IMR-90 (cell line): ENCODE measurements at regions not wholly inside any gene's neighbourhood (a gene's known extent, or its start where the extent isn't known, plus 50 kb on each side); places are given as distances from the start of the nearest gene placed in this dataset.

ENCODE experiments used
- ATAC-seq: fragments of 200-7000 bp; cut with Tn5 transposase; 2 replicates; pipeline ENCODE4 v1.9.1; 2020; ENCODE audit warnings: low read depth, mild to moderate bottlenecking, moderate library complexity
- BruUV-seq: library from RNA; stranded (reverse); fragments of 400-500 nt; replicated peaks from 2 replicates; lab custom pipeline; 2021; lab: Mats Ljungman, UMichigan
- CTCF ChIA-PET: fragments of 300-600 bp; formaldehyde crosslinking; extraction: SDS; loops from one replicate; lab custom pipeline; 2021; ENCODE audit warnings: antibody characterized with exemption; lab: Yijun Ruan, JAX
- POLR2A ChIA-PET: fragments of 300-600 bp; sonication (Branson Sonifier 250); formaldehyde crosslinking; loops from one replicate; lab custom pipeline; 2022; ENCODE audit warnings: antibody characterized with exemption; ENCODE audit not compliant: unreplicated experiment; lab: Charles Lee
- DNase-seq: peaks from one replicate; pipeline ENCODE4 v3.0.0; 2013
- H2AFZ ChIP-seq: replicated peaks from 2 replicates; pipeline ENCODE3; 2013; ENCODE audit warnings: low read length, mild to moderate bottlenecking; ENCODE audit not compliant: poor library complexity
- H2AK5ac ChIP-seq: 2 replicates; pipeline ENCODE4 v1.6.1; 2013; ENCODE audit warnings: low read depth, low read length, inconsistent platforms
- H2AK9ac ChIP-seq: replicated peaks from 2 replicates; pipeline ENCODE3; 2013; ENCODE audit warnings: mild to moderate bottlenecking, low read depth, low read length, moderate library complexity; ENCODE audit not compliant: poor library complexity
- H2BK120ac ChIP-seq: 2 replicates; pipeline ENCODE4 v1.6.1; 2013; ENCODE audit warnings: low read depth, low read length, inconsistent platforms
- H2BK15ac ChIP-seq: 3 replicates; pipeline ENCODE4 v1.6.1; 2013; ENCODE audit warnings: low read depth, low read length, inconsistent platforms
- H2BK20ac ChIP-seq: 2 replicates; pipeline ENCODE4 v1.6.1; 2013; ENCODE audit warnings: low read depth, mild to moderate bottlenecking, inconsistent platforms, low read length, moderate library complexity
- H2BK5ac ChIP-seq: 2 replicates; pipeline ENCODE4 v1.6.1; 2013; ENCODE audit warnings: mild to moderate bottlenecking, low read depth, low read length, inconsistent platforms; ENCODE audit not compliant: poor library complexity, severe bottlenecking
- H3K14ac ChIP-seq: replicated peaks from 2 replicates; pipeline ENCODE4 v1.6.1; 2013; ENCODE audit warnings: low read depth, low read length, inconsistent platforms
- H3K18ac ChIP-seq: 2 replicates; pipeline ENCODE4 v1.6.1; 2013; ENCODE audit warnings: low read depth, low read length, control low read depth
- H3K23ac ChIP-seq: 2 replicates; pipeline ENCODE4 v1.6.1; 2013; ENCODE audit warnings: low read depth, low read length, inconsistent platforms
- H3K27ac ChIP-seq: 2 replicates; pipeline ENCODE4 v1.5.1; 2013; ENCODE audit warnings: mild to moderate bottlenecking, control low read depth, low read length; ENCODE audit not compliant: insufficient read depth
- H3K27me3 ChIP-seq: 2 replicates; pipeline ENCODE4 v1.6.1; 2013; ENCODE audit warnings: low read length; ENCODE audit not compliant: control insufficient read depth, insufficient read depth
- H3K36me3 ChIP-seq: 2 replicates; pipeline ENCODE4 v1.6.1; 2013; ENCODE audit warnings: low read length, mixed read lengths; ENCODE audit not compliant: control insufficient read depth, insufficient read depth
- H3K4ac ChIP-seq: 2 replicates; pipeline ENCODE4 v1.6.1; 2013; ENCODE audit warnings: low read depth, low read length, inconsistent platforms
- H3K4me1 ChIP-seq: 2 replicates; pipeline ENCODE4 v1.6.1; 2013; ENCODE audit warnings: low read length, mixed read lengths; ENCODE audit not compliant: control insufficient read depth, insufficient read depth
- H3K4me2 ChIP-seq: 2 replicates; pipeline ENCODE4 v1.6.1; 2013; ENCODE audit warnings: low read depth, mild to moderate bottlenecking, control low read depth, low read length, moderate library complexity
- H3K4me3 ChIP-seq: 2 replicates; pipeline ENCODE4 v1.5.1; 2013; ENCODE audit warnings: low read depth, mild to moderate bottlenecking, control low read depth, low read length, moderate library complexity; ENCODE audit not compliant: insufficient read depth
- H3K56ac ChIP-seq: 2 replicates; pipeline ENCODE4 v1.6.1; 2013; ENCODE audit warnings: low read length, inconsistent platforms; ENCODE audit not compliant: insufficient read depth; ENCODE audit errors: extremely low read depth
- H3K79me1 ChIP-seq, 2 experiments: 2 replicates each; pipeline ENCODE4 v1.6.1; 2013; ENCODE audit warnings: low read length in 2 of 2, inconsistent platforms in 1 of 2, low read depth in 1 of 2
- H3K9ac ChIP-seq: 2 replicates; pipeline ENCODE4 v1.6.1; 2013; ENCODE audit warnings: low read depth, low read length, control low read depth
- H3K9me1 ChIP-seq: 2 replicates; pipeline ENCODE4 v1.6.1; 2013; ENCODE audit warnings: low read length, inconsistent platforms; ENCODE audit not compliant: insufficient read depth
- H3K9me3 ChIP-seq: 2 replicates; pipeline ENCODE4 v1.6.1; 2013; ENCODE audit warnings: low read length; ENCODE audit not compliant: control insufficient read depth, insufficient read depth
- H4K20me1 ChIP-seq: 2 replicates; pipeline ENCODE4 v1.6.1; 2013; ENCODE audit warnings: low read length, inconsistent platforms; ENCODE audit not compliant: insufficient read depth
- H4K5ac ChIP-seq: 2 replicates; pipeline ENCODE4 v1.6.1; 2013; ENCODE audit warnings: mild to moderate bottlenecking, low read depth, low read length, control low read depth
- H4K8ac ChIP-seq, 2 experiments: 2 replicates each; pipeline ENCODE4 v1.6.1; 2013; ENCODE audit warnings: low read depth in 2 of 2, low read length in 2 of 2, control low read depth in 1 of 2, inconsistent platforms in 1 of 2
- H4K91ac ChIP-seq: 2 replicates; pipeline ENCODE4 v1.6.1; 2013; ENCODE audit warnings: low read depth, low read length, inconsistent platforms; ENCODE audit not compliant: insufficient read depth
- BHLHE40 ChIP-seq: fragments of 150-350 bp; IDR thresholded peaks from 2 replicates; pipeline ENCODE4 v1.6.1; 2016; ENCODE audit warnings: mild to moderate bottlenecking, low read depth, low read length
- CEBPB ChIP-seq: IDR thresholded peaks from 2 replicates; pipeline ENCODE4 v1.6.1; 2012; ENCODE audit warnings: low read depth, low read length, improper control_type of control experiment
- CHD1 ChIP-seq: IDR thresholded peaks from 2 replicates; pipeline ENCODE4 v1.6.1; 2012; ENCODE audit warnings: low read depth, low read length, improper control_type of control experiment
- FOS ChIP-seq: fragments of 150-350 bp; IDR thresholded peaks from 2 replicates; pipeline ENCODE4 v1.6.1; 2016; ENCODE audit warnings: low read depth, low read length
- MAFK ChIP-seq: IDR thresholded peaks from 2 replicates; pipeline ENCODE4 v1.6.1; 2012; ENCODE audit warnings: low read depth, low read length, improper control_type of control experiment
- MAZ ChIP-seq: IDR thresholded peaks from 2 replicates; pipeline ENCODE4 v1.6.1; 2012; ENCODE audit warnings: low read depth, mild to moderate bottlenecking, low read length, improper control_type of control experiment, moderate library complexity, borderline replicate concordance
- MXI1 ChIP-seq: IDR thresholded peaks from 2 replicates; pipeline ENCODE4 v1.6.1; 2012; ENCODE audit warnings: low read depth, mild to moderate bottlenecking, low read length, moderate library complexity, borderline replicate concordance
- NFE2L2 ChIP-seq: fragments of 150-350 bp; IDR thresholded peaks from 2 replicates; pipeline ENCODE4 v1.6.1; 2016; ENCODE audit warnings: low read depth, mild to moderate bottlenecking, low read length
- POLR2A ChIP-seq: IDR thresholded peaks from 2 replicates; pipeline ENCODE4 v1.6.1; 2012; ENCODE audit warnings: mild to moderate bottlenecking, low read depth, low read length
- RAD21 ChIP-seq: IDR thresholded peaks from 2 replicates; pipeline ENCODE4 v1.6.1; 2012; ENCODE audit warnings: low read length, improper control_type of control experiment
- RFX5 ChIP-seq: IDR thresholded peaks from 2 replicates; pipeline ENCODE4 v1.8.0; 2012; ENCODE audit warnings: low read depth, mild to moderate bottlenecking, low read length, moderate library complexity
- SMC3 ChIP-seq: fragments of 150-350 bp; IDR thresholded peaks from 2 replicates; pipeline ENCODE4 v1.6.1; 2016; ENCODE audit warnings: low read depth, mild to moderate bottlenecking, antibody characterized with exemption, low read length, moderate library complexity
- WGBS, 2 experiments: methylation state at CpG; one replicate each; pipeline versions ENCODE4 v1.1.5 to v1.1.7; 2013; ENCODE audit warnings: missing lambda C conversion rate in 2 of 2; ENCODE audit not compliant: insufficient read length in 1 of 2; ENCODE audit errors: extremely low coverage in 2 of 2; 5-methylcytosine and 5-hydroxymethylcytosine counted together
- dilution Hi-C: fragments of 300-500 bp; cut with HindIII; formaldehyde crosslinking; loops from one replicate; pipeline ENCODE4 v1.14.3; 2018; ENCODE audit warnings: low sequenced_read_pairs; ENCODE audit not compliant: unreplicated experiment
- in situ Hi-C: fragments of 300-500 bp; cut with MboI; formaldehyde crosslinking; loops from 3 replicates; pipeline ENCODE4 v1.14.3; 2019; ENCODE audit warnings: low sequenced_read_pairs, inconsistent platforms, mixed read lengths
- intact Hi-C: fragments of 100-400 bp; cut with micrococcal nuclease; formaldehyde crosslinking; loops from 2 replicates; pipeline ENCODE4 v1.10.0; 2022
- TF ChIP-seq, protein P1 (sequence below): conservative IDR thresholded peaks from 2 replicates; pipeline ENCODE4 v1.5.1; 2012; ENCODE audit warnings: mild to moderate bottlenecking, low read depth, low read length, improper control_type of control experiment
- TF ChIP-seq, protein P2 (sequence below): fragments of 150-350 bp; IDR thresholded peaks from 2 replicates; pipeline ENCODE4 v1.6.1; 2017; ENCODE audit warnings: mild to moderate bottlenecking, antibody characterized with exemption, low read length, low read depth

DNA sequence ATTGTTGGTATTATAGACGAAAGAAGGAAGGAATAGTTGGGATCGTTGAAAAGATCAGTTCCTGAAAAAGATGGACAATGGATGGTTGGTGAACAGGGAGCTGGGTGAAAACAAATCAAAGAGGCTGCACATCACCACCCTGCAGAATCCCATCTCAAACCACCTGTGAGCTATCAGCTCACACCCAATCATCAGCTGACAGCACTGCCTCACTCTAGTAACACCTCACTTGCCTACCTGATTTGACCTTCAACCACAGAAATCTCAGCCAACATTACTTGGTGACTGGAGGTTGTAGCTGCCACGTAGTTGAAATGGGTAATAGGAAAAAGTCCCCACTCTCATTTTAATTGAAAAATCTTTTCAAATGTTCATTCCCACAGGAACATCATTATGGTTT, 101.8 kb upstream of the DST start:
- H3K9me3 ChIP-seq, result no peaks in the 10 kb centered on the region
- no peak overlapping the region for H3K18ac ChIP-seq
- H4K8ac ChIP-seq, result peak overlapping the region in 1 of 2 experiments; percentile 9; a peak in 1 of 4 replicates
- no peaks in the 10 kb centered on the region for H3K27me3 ChIP-seq
- no peak for DNase-seq
- H3K79me1 ChIP-seq, result peaks cover 20 to 66% of the 10 kb centered on the region in 2 experiments
- no peak overlapping the region for H3K4me2 ChIP-seq
- H4K20me1 ChIP-seq, result peaks cover 42% of the 10 kb centered on the region; the same call in 1 of the 2 replicates
- no peak overlapping the region for H4K5ac ChIP-seq
- no TSS peak for BruUV-seq
- POLR2A ChIA-PET, result no interaction called here
- no peak overlapping the region for H3K4me3 ChIP-seq
- H3K9me1 ChIP-seq, result peaks cover 16% of the 10 kb centered on the region
- H3K23ac ChIP-seq, result peak overlapping the region; percentile 76
- H4K91ac ChIP-seq, result no peak overlapping the region
- H3K36me3 ChIP-seq, result no peaks in the 10 kb centered on the region
- 100% methylated on average over 2 of the region's 3 CpGs; no CpG with 5 or more reads in 1 of the 2 experiments for WGBS, 2 experiments
- ATAC-seq, result no peak
- peak overlapping the region; percentile 75; the same call in 1 of the 2 replicates for H2AK5ac ChIP-seq
- H3K27ac ChIP-seq, result no peak overlapping the region
- H2BK15ac ChIP-seq, result 0 out of 3 replicates have a peak overlapping the region, but pooled peaks have one; percentile 25
- no peak overlapping the region for H2AK9ac ChIP-seq
- H3K9ac ChIP-seq, result no peak overlapping the region
- peak overlapping the region; percentile 64 for H3K4ac ChIP-seq
- no peak overlapping the region for H2BK120ac ChIP-seq
- H3K14ac ChIP-seq, result peak overlapping the region; percentile 55
- TF ChIP-seq RFX5, result no peak
- no peak for TF ChIP-seq FOS
- no peak for TF ChIP-seq SMC3
- TF ChIP-seq MAZ, result no peak
- TF ChIP-seq MAFK, result no peak
- no peak for TF ChIP-seq CEBPB
- no peak for TF ChIP-seq CHD1
- TF ChIP-seq RAD21, result no peak
- TF ChIP-seq, protein P1, sequence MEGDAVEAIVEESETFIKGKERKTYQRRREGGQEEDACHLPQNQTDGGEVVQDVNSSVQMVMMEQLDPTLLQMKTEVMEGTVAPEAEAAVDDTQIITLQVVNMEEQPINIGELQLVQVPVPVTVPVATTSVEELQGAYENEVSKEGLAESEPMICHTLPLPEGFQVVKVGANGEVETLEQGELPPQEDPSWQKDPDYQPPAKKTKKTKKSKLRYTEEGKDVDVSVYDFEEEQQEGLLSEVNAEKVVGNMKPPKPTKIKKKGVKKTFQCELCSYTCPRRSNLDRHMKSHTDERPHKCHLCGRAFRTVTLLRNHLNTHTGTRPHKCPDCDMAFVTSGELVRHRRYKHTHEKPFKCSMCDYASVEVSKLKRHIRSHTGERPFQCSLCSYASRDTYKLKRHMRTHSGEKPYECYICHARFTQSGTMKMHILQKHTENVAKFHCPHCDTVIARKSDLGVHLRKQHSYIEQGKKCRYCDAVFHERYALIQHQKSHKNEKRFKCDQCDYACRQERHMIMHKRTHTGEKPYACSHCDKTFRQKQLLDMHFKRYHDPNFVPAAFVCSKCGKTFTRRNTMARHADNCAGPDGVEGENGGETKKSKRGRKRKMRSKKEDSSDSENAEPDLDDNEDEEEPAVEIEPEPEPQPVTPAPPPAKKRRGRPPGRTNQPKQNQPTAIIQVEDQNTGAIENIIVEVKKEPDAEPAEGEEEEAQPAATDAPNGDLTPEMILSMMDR, result no peak
- no peak for TF ChIP-seq POLR2A
- TF ChIP-seq MXI1, result no peak
- TF ChIP-seq BHLHE40, result no peak
- TF ChIP-seq, protein P2, sequence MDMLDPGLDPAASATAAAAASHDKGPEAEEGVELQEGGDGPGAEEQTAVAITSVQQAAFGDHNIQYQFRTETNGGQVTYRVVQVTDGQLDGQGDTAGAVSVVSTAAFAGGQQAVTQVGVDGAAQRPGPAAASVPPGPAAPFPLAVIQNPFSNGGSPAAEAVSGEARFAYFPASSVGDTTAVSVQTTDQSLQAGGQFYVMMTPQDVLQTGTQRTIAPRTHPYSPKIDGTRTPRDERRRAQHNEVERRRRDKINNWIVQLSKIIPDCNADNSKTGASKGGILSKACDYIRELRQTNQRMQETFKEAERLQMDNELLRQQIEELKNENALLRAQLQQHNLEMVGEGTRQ, result no peak
- no peak for TF ChIP-seq NFE2L2
- intact Hi-C loops (no loop called here), dilution Hi-C loops (no loop called here), in situ Hi-C loops (no loop called here)
- H2BK20ac ChIP-seq, result no peak overlapping the region; the same call in 1 of the 2 replicates
- H3K4me1 ChIP-seq, result peaks cover 15% of the 10 kb centered on the region
- peak overlapping the region; percentile 15 for H2BK5ac ChIP-seq
- H2AFZ ChIP-seq, result no peak overlapping the region
- H3K56ac ChIP-seq, result no peak overlapping the region
- CTCF ChIA-PET, result interaction anchor here (0.6 to 1.6 kb wide), 3 partner anchors 13 to 807 kb away, joined by 4 to 9 read pairs (median 6); no protein-coding TSS in a partner anchor
